ENCODE measurements at regions not wholly inside any gene's neighbourhood (a gene's known extent, or its start where the extent isn't known, plus 50 kb on each side); places are given as distances from the start of the nearest gene placed in this dataset.

DNA sequence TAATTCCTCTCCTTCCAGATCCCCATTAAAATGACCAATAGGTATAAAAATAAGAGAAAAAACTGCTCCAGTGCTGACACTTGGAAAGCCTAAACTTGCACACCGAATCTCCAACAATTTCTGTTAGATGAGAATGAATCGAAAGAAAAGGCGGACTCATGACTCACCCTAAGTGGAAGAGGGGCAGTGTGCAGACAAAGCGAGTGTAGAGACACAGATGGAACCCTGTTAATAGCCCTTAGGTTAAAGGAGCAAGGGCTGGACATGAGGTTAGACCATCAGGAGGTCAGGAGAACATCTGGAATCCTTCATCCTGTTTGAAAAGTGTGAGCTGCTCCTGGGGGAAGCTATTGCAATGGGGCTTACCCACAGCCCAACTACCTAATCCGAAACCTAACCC is 103.4 kb upstream of the GLI3 start:
- Histone ChIP-seq H3K27ac (ENCODE audit: low read depth, low read length) (no peak overlapping the region), H3K36me3 (ENCODE audit: control insufficient read depth, insufficient read depth, low read length) (no peaks in the 10 kb centered on the region), H3K9ac (ENCODE audit: low read depth, low read length) (no peak overlapping the region), H3K27me3 (ENCODE audit: control insufficient read depth, insufficient read depth, low read length) (no peaks in the 10 kb centered on the region), H3K4me3 (ENCODE audit: low read depth, low read length) (no peak overlapping the region), H3K4me1 (ENCODE audit: control insufficient read depth, insufficient read depth, low read length) (peaks cover 9% of the 10 kb centered on the region), H3K9me3 (ENCODE audit: control insufficient read depth, insufficient read depth, low read length) (no peaks in the 10 kb centered on the region)

DNA sequence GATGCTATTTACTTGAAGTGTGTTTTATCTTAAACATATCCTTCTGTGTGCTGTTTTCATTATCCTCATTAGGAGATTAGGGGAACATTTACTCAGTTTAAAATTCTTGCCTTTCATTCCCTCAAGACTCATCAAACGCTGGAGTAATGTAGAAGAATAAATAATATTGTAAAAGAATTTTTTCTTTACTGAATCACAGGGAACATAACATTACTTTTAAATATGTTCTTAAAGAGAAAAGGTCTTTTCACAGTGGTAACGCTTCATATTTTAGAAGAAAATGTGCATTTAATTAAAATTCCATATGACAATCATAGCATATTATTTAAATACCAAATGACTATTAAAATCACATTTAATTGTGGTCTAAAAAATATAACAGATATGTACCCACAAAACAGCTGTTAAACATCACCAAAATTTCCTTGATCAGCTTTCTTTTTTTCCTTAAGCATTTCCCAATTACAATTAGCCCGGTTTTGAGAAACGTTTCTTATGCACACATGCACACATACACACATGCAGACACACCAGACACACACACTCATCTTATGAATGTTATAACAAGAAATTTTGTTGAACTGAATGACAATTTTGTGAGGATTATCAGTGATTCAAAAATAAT is 102.0 kb upstream of the GLI3 start:
- Histone ChIP-seq H3K4me1 (ENCODE audit: control insufficient read depth, insufficient read depth, low read length) (peaks cover 5% of the 10 kb centered on the region; the same call in 1 of the 2 replicates), H3K27me3 (ENCODE audit: control insufficient read depth, insufficient read depth, low read length) (no peaks in the 10 kb centered on the region), H3K36me3 (ENCODE audit: control insufficient read depth, insufficient read depth, low read length) (no peaks in the 10 kb centered on the region), H3K9me3 (ENCODE audit: control insufficient read depth, insufficient read depth, low read length) (no peaks in the 10 kb centered on the region), H3K4me3 (ENCODE audit: low read depth, low read length) (no peak overlapping the region), H3K27ac (ENCODE audit: low read depth, low read length) (no peak overlapping the region), H3K9ac (ENCODE audit: low read depth, low read length) (no peak overlapping the region)

DNA sequence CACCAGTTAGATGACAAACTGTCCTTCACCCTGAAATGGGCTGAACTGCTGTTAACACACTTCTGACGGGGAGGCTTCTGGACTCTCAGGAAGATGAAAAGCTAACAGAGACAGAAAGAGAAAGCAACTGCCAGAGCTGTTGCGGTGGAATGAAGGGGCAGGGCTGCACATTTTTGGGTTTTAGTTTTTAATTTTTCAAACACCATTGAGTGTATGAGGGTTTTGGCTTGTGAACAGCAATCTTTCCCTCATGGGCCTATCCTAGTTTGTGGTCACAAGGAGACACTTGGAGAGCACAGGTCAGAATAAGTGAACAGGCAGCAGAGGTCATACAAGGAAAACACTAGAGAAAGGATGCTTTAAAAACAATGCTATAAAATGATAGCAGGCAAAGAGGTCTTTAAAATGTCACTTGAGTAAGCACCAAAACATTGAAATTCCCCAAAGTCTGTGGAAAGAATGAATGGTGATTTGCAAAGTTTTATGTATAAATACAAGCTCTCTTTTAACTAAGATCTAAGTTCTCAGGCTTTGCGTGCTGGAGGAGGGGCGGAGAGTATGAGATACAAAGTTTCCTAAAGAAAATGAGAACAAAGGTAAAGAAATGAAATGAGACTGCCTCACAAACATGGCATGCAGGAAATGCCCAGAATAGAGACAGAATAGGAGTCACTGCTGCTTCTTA is 101.4 kb upstream of the GLI3 start:
- Histone ChIP-seq H3K4me3 (ENCODE audit: low read depth, low read length) (no peak overlapping the region), H3K9me3 (ENCODE audit: control insufficient read depth, insufficient read depth, low read length) (0 out of 2 replicates have a peak, but pooled peaks cover 2% of the 10 kb centered on the region), H3K9ac (ENCODE audit: low read depth, low read length) (no peak overlapping the region), H3K27me3 (ENCODE audit: control insufficient read depth, insufficient read depth, low read length) (no peaks in the 10 kb centered on the region), H3K36me3 (ENCODE audit: control insufficient read depth, insufficient read depth, low read length) (no peaks in the 10 kb centered on the region), H3K27ac (ENCODE audit: low read depth, low read length) (no peak overlapping the region), H3K4me1 (ENCODE audit: control insufficient read depth, insufficient read depth, low read length) (peaks cover 5% of the 10 kb centered on the region; the same call in 1 of the 2 replicates)

DNA sequence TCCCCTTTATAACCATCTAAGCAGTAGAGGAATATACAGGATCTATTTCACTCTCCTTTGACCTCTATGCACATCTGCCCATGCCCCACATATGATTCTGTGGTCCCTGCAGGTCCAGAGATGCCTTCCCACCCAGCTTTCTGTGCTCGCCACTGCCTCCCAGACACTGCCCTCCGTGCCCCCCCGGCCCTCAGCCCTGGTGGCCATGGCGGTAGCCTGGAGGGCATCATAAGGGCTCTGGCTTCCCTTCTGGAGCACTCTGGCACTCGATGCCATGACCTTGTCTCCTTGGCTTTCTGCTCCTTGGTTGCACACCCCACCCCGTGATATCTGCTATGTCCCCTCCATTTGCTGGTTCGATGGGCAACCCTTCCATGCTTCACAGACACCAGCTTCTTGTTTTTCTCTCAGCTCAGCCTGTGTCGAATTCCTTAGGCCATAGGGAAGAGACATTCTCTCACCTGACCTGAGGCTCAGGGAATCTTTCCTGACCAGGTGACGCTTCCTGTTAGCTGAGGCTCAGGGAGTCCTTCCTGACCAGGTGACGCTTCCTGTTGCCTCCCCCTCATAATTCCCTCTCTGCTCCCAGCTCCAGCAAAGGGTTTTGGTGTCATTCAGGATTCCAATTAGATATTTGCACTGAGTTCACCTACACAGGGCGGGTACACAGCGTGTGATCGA is 100.4 kb upstream of the GLI3 start:
- no peaks in the 10 kb centered on the region for H3K36me3 ChIP-seq (ENCODE audit: control insufficient read depth, insufficient read depth, low read length)
- no peak overlapping the region for H3K4me3 ChIP-seq (ENCODE audit: low read depth, low read length)
- H3K4me1 ChIP-seq (ENCODE audit: control insufficient read depth, insufficient read depth, low read length): peaks cover 5% of the 10 kb centered on the region; the same call in 1 of the 2 replicates
- H3K9ac ChIP-seq (ENCODE audit: low read depth, low read length): no peak overlapping the region
- H3K27me3 ChIP-seq (ENCODE audit: control insufficient read depth, insufficient read depth, low read length): no peaks in the 10 kb centered on the region
- H3K9me3 ChIP-seq (ENCODE audit: control insufficient read depth, insufficient read depth, low read length): peaks cover 7% of the 10 kb centered on the region; the same call in 1 of the 2 replicates
- H3K27ac ChIP-seq (ENCODE audit: low read depth, low read length): no peak overlapping the region

DNA sequence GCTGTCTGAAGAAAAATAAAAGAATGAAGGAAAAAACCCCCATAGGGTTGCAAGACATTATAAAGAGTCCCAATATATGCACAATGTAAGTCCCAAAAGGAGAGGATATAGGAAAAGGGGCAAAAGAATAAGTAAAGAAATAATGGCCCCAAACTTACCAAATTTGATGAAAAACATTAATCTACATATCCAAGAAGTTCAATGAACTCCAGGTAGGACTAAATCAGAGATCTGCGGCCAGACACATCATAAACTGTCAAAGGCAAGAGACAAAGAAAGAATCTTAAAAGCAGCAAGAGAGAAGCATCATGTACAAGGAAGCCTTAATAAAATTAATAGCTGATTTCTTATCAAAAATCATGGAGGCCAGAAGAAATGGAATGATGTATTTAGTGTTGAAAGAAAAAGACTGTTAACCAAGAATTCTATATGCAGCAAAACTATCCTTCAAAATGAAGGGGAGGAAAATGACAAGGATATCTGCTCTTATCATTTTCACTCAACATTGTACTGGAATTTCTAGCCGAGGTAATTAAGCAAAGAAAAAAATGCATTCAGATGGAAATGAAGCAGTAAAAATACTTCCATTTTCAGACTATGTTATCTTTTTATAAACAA is 95.7 kb upstream of the GLI3 start:
- H3K27me3 ChIP-seq (ENCODE audit: control insufficient read depth, insufficient read depth, low read length): no peaks in the 10 kb centered on the region
- peaks cover 7% of the 10 kb centered on the region; the same call in 1 of the 2 replicates for H3K9me3 ChIP-seq (ENCODE audit: control insufficient read depth, insufficient read depth, low read length)
- no peak overlapping the region for H3K9ac ChIP-seq (ENCODE audit: low read depth, low read length)
- H3K4me3 ChIP-seq (ENCODE audit: low read depth, low read length): no peak overlapping the region
- H3K36me3 ChIP-seq (ENCODE audit: control insufficient read depth, insufficient read depth, low read length): no peaks in the 10 kb centered on the region
- no peaks in the 10 kb centered on the region for H3K4me1 ChIP-seq (ENCODE audit: control insufficient read depth, insufficient read depth, low read length)
- H3K27ac ChIP-seq (ENCODE audit: low read depth, low read length): no peak overlapping the region

DNA sequence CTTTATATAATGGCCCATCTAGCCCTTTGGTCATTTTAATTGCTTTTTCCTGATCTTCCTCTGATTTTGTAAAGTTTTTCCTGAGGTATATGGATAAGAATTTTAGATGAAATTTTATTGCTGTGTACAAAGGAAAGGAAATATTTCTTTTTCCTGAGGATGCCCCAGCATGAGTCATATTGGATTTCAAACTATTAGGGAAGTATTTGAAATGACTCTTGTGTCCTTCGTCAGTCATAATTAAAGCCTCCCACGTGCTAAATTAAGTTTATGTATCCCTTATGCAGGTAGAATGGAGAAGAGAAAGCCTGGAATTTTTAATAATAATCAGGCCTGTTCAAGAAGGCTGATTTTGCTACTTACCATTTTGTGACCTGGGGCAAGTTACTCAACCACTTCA is 82.6 kb upstream of the GLI3 start:
- no peaks in the 10 kb centered on the region for H3K36me3 ChIP-seq (ENCODE audit: control insufficient read depth, insufficient read depth, low read length)
- no peaks in the 10 kb centered on the region for H3K9me3 ChIP-seq (ENCODE audit: control insufficient read depth, insufficient read depth, low read length)
- H3K27ac ChIP-seq (ENCODE audit: low read depth, low read length): no peak overlapping the region
- H3K9ac ChIP-seq (ENCODE audit: low read depth, low read length): no peak overlapping the region
- no peaks in the 10 kb centered on the region; the same call in 1 of the 2 replicates for H3K4me1 ChIP-seq (ENCODE audit: control insufficient read depth, insufficient read depth, low read length)
- H3K4me3 ChIP-seq (ENCODE audit: low read depth, low read length): no peak overlapping the region
- H3K27me3 ChIP-seq (ENCODE audit: control insufficient read depth, insufficient read depth, low read length): no peaks in the 10 kb centered on the region

DNA sequence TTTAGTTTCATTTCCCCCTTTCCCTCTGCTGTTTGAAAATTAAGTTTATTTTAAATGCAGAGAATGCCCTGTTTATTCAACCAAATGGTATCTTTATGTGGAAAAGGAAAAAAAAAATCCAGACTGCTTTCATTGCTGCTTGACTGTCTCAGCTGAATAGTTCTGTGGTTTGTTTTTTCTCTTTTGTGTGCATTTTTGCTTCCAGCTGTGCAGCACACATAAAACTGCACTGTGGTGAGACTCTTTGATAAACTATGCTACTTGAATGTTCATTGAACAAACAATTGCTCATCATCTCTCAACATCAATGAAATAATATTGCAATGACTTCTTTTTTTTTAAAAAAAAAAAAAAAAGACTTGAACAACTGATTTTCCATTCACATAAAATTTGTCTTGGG is 78.6 kb upstream of the GLI3 start:
- H3K36me3 ChIP-seq (ENCODE audit: control insufficient read depth, insufficient read depth, low read length): no peaks in the 10 kb centered on the region
- no peaks in the 10 kb centered on the region for H3K9me3 ChIP-seq (ENCODE audit: control insufficient read depth, insufficient read depth, low read length)
- no peak overlapping the region for H3K9ac ChIP-seq (ENCODE audit: low read depth, low read length)
- no peak overlapping the region for H3K4me3 ChIP-seq (ENCODE audit: low read depth, low read length)
- H3K4me1 ChIP-seq (ENCODE audit: control insufficient read depth, insufficient read depth, low read length): no peaks in the 10 kb centered on the region; the same call in 1 of the 2 replicates
- H3K27ac ChIP-seq (ENCODE audit: low read depth, low read length): no peak overlapping the region
- H3K27me3 ChIP-seq (ENCODE audit: control insufficient read depth, insufficient read depth, low read length): no peaks in the 10 kb centered on the region

DNA sequence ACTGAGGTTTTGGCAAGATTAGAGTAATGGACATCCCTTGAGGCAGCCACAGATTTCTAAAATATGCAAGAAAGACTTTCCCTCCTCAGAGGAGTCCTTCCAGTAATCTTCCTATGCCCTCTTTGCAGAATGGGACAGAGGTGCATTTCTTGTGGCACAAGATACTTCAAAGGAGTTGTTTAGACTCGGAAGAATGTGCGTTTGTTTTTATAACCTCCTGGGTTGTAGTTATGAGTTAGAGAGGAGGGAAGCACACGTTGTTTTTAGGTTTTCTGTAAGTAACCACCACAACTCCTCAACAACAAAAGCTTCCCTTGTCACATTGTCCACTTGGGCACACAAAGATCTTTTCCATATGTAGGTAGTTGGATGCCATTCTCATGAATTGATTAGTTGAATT is 78.1 kb upstream of the GLI3 start:
- Histone ChIP-seq H3K9ac (ENCODE audit: low read depth, low read length) (no peak overlapping the region), H3K27me3 (ENCODE audit: control insufficient read depth, insufficient read depth, low read length) (no peaks in the 10 kb centered on the region), H3K27ac (ENCODE audit: low read depth, low read length) (no peak overlapping the region), H3K4me3 (ENCODE audit: low read depth, low read length) (no peak overlapping the region), H3K9me3 (ENCODE audit: control insufficient read depth, insufficient read depth, low read length) (no peaks in the 10 kb centered on the region), H3K4me1 (ENCODE audit: control insufficient read depth, insufficient read depth, low read length) (no peaks in the 10 kb centered on the region; the same call in 1 of the 2 replicates), H3K36me3 (ENCODE audit: control insufficient read depth, insufficient read depth, low read length) (no peaks in the 10 kb centered on the region)

DNA sequence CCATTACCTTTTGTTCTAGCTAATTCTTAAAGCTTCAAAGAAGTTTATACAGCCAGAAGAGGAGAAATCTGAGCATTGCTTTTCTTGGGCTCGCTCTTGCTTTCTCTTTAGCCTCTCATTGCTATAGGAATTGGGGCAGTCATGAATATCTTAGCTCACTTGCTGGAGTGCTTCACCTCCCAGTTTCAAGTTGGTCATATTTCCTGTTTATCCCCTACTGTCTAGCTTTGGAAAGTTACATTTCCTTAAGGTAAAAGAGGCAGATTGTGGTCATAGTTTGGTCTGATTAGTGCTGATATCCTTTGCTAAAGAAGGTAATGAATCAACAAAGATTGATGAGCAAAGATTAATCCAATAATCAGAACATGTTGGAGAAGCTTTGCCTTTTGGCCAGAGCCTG is 77.7 kb upstream of the GLI3 start:
- no peak overlapping the region for H3K4me3 ChIP-seq (ENCODE audit: low read depth, low read length)
- no peaks in the 10 kb centered on the region for H3K9me3 ChIP-seq (ENCODE audit: control insufficient read depth, insufficient read depth, low read length)
- no peaks in the 10 kb centered on the region; the same call in 1 of the 2 replicates for H3K4me1 ChIP-seq (ENCODE audit: control insufficient read depth, insufficient read depth, low read length)
- no peak overlapping the region for H3K9ac ChIP-seq (ENCODE audit: low read depth, low read length)
- H3K27me3 ChIP-seq (ENCODE audit: control insufficient read depth, insufficient read depth, low read length): no peaks in the 10 kb centered on the region
- no peak overlapping the region for H3K27ac ChIP-seq (ENCODE audit: low read depth, low read length)
- H3K36me3 ChIP-seq (ENCODE audit: control insufficient read depth, insufficient read depth, low read length): no peaks in the 10 kb centered on the region

DNA sequence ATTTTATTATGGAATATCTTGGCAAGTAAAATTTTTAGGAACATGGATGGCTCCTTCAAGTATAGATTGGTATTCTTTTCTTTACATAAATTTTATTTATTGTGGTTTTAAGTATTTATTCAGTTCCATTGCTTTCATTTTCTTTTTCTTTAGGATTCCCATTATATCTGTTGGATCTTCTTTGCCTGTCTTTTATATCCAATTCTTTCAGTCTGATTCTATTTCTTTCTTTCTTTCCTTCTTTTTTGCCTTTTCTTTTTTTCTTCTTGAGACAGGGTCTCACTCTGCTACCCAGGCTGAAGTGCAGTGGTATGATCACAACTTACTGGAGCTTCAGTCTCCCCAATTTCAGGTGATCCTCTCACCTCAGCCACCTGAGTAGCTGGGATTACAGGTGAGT is 74.2 kb upstream of the GLI3 start:
- no peak overlapping the region for H3K9ac ChIP-seq (ENCODE audit: low read depth, low read length)
- no peaks in the 10 kb centered on the region for H3K36me3 ChIP-seq (ENCODE audit: control insufficient read depth, insufficient read depth, low read length)
- no peaks in the 10 kb centered on the region for H3K9me3 ChIP-seq (ENCODE audit: control insufficient read depth, insufficient read depth, low read length)
- H3K4me3 ChIP-seq (ENCODE audit: low read depth, low read length): no peak overlapping the region
- H3K27ac ChIP-seq (ENCODE audit: low read depth, low read length): no peak overlapping the region
- no peaks in the 10 kb centered on the region; the same call in 1 of the 2 replicates for H3K4me1 ChIP-seq (ENCODE audit: control insufficient read depth, insufficient read depth, low read length)
- H3K27me3 ChIP-seq (ENCODE audit: control insufficient read depth, insufficient read depth, low read length): no peaks in the 10 kb centered on the region
